ENCODE measurements at regions not wholly inside any gene's neighbourhood (a gene's known extent, or its start where the extent isn't known, plus 50 kb on each side); places are given as distances from the start of the nearest gene placed in this dataset.

DNA sequence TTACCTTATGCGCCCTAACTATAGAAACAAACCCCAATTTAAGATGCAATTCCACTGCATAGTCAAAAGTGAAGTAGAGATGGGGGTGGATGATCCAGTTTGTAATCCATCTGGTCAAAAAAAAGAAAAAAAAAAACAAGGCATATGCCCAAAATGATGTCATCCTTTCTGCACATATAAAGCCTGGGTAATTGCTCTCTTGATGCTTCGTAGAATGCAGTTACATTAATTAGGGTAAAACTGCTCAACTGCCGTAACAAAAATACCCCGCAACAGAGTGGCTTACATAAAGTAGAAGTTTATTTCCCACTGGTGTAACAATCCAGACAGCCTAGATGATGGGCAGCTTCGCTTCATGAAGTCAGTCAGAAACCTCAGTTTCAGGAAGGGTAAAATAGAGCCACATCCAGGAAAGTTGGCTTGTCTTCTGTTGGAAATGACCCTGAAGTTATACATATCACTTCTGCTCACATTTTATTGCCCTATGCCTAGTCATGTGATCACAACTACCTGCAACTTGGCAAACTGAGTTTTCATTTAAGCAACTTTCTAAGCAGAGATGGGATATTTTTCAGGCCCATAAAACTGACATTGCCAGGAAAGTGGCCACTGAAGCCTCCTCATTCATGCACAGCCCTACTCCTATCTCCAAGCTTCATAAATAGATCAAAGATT lies 221.7 kb downstream of the C1orf94 start:
- no peak for TF ChIP-seq EP300 (IDR thresholded peaks at IDR 0.05)
- TF ChIP-seq, protein P1, sequence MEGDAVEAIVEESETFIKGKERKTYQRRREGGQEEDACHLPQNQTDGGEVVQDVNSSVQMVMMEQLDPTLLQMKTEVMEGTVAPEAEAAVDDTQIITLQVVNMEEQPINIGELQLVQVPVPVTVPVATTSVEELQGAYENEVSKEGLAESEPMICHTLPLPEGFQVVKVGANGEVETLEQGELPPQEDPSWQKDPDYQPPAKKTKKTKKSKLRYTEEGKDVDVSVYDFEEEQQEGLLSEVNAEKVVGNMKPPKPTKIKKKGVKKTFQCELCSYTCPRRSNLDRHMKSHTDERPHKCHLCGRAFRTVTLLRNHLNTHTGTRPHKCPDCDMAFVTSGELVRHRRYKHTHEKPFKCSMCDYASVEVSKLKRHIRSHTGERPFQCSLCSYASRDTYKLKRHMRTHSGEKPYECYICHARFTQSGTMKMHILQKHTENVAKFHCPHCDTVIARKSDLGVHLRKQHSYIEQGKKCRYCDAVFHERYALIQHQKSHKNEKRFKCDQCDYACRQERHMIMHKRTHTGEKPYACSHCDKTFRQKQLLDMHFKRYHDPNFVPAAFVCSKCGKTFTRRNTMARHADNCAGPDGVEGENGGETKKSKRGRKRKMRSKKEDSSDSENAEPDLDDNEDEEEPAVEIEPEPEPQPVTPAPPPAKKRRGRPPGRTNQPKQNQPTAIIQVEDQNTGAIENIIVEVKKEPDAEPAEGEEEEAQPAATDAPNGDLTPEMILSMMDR (IDR thresholded peaks at IDR 0.05) = no peak
